Hepatic stellate cell (primary cell): ENCODE measurements at regions not wholly inside any gene's neighbourhood (a gene's known extent, or its start where the extent isn't known, plus 50 kb on each side); places are given as distances from the start of the nearest gene placed in this dataset.

Experiments used
- DNase-seq: peaks from one replicate; pipeline ENCODE4 v3.0.0; 2011; ENCODE audit warnings: low spot score

- DNase-seq: no peak
These were observed 991.2 kb upstream of the TENM4 start for GRCh38 chr11:80432057-80432456.

- DNase-seq: no peak
These were observed 983.3 kb upstream of the TENM4 start for GRCh38 chr11:80424012-80424695.

- DNase-seq: no peak
These were observed 979.5 kb upstream of the TENM4 start for GRCh38 chr11:80420374-80420773.

DNA sequence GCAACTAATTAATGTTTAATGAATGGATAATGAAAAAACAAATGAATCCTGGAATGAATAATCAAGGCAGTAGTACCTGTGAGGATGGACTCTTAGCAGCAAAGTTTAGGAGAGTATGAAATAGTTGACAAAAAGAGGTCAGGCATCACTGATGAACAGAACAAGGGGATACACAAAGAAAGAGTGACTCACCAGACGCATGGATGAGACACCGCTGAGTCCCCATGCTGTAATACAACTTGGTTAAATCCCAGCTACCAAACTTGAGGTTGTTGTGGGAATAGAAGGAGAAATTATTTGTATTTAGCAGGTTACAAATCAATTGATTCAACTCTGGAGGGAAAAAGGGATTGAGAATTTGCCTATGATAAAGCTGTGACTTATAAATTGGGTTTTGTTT lies 976.9 kb upstream of the TENM4 start:
- no peak for DNase-seq

- DNase-seq: no peak
These were observed 974.8 kb upstream of the TENM4 start for GRCh38 chr11:80415580-80415979.

DNA sequence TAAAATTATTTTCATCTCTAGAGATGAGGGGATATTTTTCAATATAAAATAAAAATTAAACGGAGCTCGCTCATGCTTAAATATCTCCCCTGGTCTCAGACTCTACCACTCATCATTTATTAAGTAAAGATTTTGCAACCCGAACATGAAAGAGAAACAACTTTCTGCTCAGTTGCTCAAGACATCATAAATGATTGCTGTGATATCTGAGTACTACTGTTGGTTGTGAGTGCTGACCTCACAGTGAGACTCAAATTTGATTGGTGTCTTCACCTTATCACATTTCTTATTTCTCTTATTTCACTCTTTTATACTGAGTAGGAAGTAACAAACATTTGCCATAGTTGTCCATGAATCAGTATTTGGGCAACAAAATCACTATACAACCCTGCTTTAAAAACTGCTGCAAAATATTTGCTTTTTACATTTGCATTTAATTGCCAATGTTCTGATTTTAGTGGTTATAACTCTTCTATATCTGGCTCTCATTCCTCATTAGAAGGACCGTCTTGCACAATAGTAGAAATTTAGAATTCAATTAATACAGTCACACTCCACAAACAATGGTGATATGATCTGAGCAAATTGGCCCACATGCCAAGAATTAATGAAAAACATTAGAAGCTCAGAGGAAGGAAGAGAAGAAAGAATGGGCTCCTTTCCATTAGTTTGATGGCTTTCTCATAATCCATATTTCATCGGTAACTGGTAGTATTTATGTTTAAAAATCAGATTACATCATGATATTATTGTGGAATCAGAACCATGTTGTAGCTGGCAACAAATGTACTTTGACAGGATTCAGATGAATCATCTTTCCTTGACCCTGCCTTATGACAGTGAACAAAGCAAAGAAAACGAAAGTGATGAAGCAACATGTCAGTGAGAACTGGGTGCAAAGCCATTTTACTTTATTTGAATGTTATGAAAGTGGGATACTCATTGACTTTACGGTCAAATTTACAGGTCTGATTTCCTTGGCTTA lies 973.6 kb upstream of the TENM4 start:
- no peak for DNase-seq

DNA sequence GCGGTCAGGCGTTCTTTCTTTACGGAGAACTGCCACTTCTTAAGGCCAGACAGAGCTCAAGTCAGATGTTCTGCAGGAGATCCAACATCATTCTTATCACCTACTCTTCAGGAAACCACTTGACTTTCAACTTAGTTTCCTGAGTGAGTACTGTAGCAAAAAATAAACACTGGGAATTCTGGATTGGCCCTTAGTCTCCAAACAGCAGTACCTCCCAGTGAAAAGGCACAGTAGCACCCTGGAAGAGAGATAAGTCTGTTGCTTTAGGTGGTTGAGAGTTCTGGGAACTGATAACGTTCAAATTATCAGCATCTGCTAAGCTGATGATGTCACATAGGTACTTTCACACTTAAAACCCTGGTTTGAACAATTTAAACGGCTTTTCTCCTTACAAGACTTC lies 971.8 kb upstream of the TENM4 start:
- no peak for DNase-seq

- no peak for DNase-seq
These were observed 952.4 kb upstream of the TENM4 start for GRCh38 chr11:80393210-80393609.

GRCh38 chr11:80390505-80390904 lies 949.7 kb upstream of the TENM4 start:
- no peak for DNase-seq

DNA sequence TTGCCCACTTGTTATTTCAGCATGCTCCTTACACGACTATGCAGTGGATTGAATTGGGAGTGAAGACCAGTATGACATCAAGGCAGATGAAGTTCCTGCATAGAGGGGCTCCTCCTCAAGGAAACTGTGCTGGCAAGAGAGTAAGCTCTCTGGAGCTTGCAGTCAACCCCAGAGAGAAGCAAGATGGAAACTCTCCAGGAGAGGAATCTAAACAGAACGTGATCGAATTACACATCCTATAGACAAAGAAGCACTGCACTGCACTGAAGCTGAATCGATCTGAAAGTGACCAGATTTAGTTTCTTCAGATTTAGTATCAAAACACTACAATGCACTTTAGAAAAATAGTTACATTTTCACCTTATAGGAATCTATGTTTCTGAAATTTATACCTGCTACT lies 947.7 kb upstream of the TENM4 start:
- DNase-seq: no peak

DNA sequence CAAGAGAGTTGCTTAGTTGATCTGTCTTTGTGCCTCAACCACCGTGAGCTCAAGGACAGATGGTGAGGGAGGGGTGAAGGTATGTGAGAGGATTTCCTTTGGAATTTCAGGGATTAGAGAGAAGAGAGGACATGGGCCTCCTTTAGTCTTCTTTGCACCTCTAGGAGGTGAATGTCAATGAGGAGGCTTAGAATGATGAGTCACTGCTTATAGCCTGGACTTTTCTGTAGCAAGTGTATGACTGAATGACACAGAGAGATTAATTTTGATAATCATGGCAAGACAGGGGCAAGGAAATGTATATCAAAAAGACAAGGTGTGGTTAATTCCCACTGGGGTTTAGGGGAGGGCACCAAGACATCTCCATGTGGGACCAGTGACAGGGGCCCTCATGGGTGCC lies 947.3 kb upstream of the TENM4 start:
- no peak for DNase-seq

DNA sequence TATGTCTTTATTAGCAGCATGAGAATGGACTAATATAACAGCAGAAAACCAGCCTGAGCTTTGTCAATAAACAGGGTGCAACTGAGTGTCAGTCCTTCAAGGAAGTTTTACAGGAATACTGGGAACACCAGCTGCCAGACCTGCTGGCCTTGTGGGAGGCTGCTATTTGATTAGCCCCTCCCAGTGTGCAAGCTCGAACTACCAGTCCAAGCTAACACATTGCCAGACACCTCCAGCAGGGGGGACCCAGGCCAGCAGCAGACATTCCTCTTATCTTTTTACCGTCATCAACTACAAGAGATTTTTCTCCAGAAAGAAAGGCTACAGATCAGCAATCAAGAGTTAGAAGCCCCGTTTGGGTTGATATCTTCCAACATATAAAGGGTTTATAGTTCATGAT lies 942.8 kb upstream of the TENM4 start:
- DNase-seq: no peak

GRCh38 chr11:80379620-80380278 lies 938.9 kb upstream of the TENM4 start:
- no peak for DNase-seq

DNA sequence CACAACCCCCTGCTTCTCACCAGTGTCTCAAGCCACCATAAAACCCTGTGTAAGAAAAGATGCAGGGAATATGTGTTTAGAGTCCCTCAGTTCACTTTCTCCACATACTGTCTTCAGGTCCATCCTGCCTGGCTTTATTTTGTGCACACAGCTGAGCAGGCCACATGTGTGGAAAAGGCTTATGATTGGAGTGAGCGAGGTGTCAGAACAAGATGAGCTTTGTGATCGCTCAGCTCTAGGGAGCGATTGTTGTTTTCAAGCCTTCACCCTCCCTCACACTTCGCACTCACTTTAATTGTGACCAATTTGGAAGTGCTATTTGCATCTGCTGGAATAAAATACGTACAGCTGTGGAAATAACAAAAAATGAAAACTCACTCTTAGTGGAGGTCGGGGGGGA lies 931.1 kb upstream of the TENM4 start:
- DNase-seq: no peak

DNA sequence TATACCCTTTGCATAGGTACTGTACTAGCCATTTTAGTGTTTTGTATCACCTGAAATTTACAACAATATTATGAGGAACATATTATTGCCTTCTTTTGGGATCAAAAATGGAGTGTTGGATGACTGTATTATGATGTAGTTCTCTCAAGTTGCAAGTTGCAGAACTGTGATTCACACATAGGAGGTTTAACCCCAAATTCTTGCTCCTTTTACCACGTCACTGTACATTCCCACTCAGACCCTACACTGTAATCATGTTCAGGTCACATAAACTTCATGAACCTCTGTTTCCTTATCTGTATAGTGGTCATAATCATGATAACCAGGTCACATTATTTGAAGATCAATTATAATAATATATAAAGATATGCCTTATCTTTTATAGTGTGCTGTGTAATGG lies 925.1 kb upstream of the TENM4 start:
- no peak for DNase-seq

- no peak for DNase-seq
These were observed 924.4 kb upstream of the TENM4 start for GRCh38 chr11:80365076-80365725.

- no peak for DNase-seq
These were observed 921.9 kb upstream of the TENM4 start for GRCh38 chr11:80362563-80363340.

- DNase-seq: no peak
These were observed 914.4 kb upstream of the TENM4 start for GRCh38 chr11:80355251-80355650.

DNA sequence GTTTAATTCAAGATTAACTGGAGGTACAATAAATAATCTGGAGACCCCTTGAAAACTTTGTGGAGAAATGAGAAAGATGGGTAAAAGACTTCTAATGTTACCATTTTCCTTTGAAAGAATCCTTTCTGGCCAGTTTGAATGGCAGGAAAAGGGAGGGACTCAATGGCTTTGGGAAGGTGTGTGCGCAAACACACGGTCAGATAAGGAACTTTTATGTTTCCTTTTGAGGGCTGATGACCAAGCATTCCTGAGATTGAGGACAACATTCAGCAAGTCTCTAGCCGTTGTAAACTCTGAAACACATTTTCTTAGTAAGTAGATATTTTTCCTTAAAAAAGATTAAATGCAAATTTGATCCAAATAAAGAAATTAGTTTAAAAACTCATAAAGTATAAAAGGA lies 909.7 kb upstream of the TENM4 start:
- DNase-seq: no peak

DNA sequence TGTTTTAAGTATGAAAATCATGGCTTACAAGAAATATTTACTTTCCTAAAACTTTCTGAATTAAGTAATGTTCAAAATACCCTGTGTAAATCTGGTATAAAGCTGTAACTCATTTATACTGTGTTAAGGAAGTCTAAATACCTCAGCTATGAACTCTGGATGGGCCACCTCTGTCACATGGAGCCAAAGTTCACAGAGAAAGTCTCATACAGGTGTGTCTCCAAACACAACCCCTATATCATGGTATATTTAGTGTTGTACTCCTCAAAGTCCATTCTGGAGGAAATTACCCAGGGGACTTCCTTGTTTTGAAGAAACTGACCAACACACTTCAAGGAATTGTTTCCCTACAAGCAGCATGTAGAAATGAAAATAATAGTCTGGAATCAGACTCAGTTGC lies 909.2 kb upstream of the TENM4 start:
- no peak for DNase-seq

DNA sequence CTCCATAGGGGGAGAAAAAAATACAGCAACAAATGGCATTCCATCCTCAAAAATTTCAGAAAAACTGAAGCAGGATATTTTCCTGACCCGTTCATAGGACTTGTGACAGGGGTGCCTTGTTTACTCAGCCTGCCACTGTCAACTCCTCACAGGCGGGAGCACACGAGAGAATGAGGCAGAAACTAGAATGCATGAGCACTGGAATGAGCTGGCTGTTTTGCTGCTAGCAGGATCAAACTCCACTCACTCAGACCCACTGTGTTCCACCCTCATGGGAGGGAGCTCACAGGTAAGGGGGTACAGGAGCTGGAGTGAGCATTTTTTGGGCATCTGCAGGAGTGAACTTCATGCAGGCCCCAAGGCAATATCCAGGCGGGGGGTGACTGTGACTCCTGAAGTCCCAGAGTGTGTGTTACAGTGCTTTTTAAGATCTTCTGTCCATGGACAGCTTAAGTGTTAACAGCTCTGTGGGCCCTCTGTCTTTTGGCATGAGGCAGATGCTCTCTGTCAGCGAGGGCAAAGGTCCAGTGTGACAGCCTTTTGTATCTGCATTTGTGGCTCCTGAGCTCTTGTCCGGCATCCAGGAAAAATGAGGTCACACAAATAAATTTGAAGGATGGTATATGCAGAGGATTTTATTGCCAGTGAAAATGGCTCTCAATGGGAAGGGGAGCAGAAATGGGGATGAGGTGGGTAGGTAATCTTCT lies 905.7 kb upstream of the TENM4 start:
- no peak for DNase-seq
